ENCODE measurements at regions not wholly inside any gene's neighbourhood (a gene's known extent, or its start where the extent isn't known, plus 50 kb on each side); places are given as distances from the start of the nearest gene placed in this dataset.
A peak's percentile ranks its signal among the peaks of the same experiment; 100 is the strongest.

- no peak for DNase-seq (ENCODE audit: low spot score in 2 of 2)
- Histone ChIP-seq H3K4me1 (no peaks in the 10 kb centered on the region), H3K9me3 (no peaks in the 10 kb centered on the region), H3K36me3 (no peaks in the 10 kb centered on the region), H3K27ac (no peak overlapping the region), H3K27me3 (no peaks in the 10 kb centered on the region), H3K4me3 (no peak overlapping the region)
- intact Hi-C loops (cut with DNase I) = no loop called here
- no peak for TF ChIP-seq CTCF (IDR thresholded peaks at IDR 0.05)
These were observed 256.9 kb downstream of the DMAC1 start for GRCh38 chr9:7542693-7543092.

DNA sequence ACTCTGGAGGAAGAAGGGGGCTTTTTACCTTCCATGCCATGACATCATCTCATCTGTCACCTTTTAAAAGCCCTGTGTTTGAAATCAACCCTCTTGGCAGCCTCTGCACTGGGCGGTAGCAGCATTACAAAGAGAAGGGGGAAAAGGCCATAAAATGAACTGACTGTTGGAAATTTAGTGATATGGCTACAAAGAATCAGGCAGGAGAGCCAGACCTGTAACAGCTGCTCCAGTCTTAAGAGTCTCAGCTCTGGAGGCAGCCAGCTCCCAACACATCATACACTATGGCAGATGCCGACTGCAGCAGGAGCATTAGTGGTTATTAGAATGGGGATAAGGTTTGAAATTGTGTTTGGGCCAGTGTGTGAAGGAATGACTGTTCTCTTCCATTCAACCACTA, 257.5 kb downstream of the DMAC1 start:
- Histone ChIP-seq H3K9me3 (no peaks in the 10 kb centered on the region), H3K27me3 (no peaks in the 10 kb centered on the region), H3K4me3 (no peak overlapping the region), H3K36me3 (no peaks in the 10 kb centered on the region), H3K4me1 (no peaks in the 10 kb centered on the region), H3K27ac (no peak overlapping the region)
- intact Hi-C loops (cut with DNase I) = no loop called here
- no peak for DNase-seq (ENCODE audit: low spot score in 2 of 2)
- TF ChIP-seq CTCF (IDR thresholded peaks at IDR 0.05) = no peak

DNA sequence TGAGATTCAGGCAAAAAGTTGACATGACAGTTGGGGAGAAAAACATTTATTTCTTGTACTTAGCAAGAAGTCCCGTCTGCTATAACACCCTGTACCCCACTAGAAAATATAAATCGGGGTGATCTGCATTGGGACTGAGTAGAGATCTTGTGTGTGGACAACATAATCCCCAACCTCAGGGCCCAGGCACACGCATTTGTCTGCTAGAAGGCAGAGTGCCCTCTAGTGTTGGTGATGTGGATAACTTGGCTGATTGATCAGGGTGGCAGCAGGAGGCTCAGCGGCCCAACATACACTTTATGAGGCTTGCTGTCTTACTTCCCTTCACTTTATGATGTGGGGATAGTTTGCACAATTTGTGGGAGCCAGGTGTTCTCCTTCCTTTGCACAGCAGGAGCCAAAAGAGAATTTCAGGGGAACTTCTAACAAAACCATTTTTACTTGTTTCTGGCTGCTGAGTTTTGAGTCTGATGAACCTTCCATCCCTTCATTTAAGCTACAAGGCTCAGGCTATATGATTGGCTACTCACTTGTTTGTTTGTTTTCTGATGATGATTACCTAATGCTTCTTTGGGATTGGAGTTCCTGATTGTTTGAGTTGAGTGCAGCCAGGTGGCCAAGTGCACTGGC, 263.2 kb downstream of the DMAC1 start:
- Histone ChIP-seq H3K27me3 (no peaks in the 10 kb centered on the region), H3K4me1 (no peaks in the 10 kb centered on the region), H3K36me3 (no peaks in the 10 kb centered on the region), H3K4me3 (no peak overlapping the region), H3K9me3 (no peaks in the 10 kb centered on the region), H3K27ac (no peak overlapping the region)
- TF ChIP-seq CTCF (IDR thresholded peaks at IDR 0.05) = peak in 1 of 3 experiments; percentile 51
- DNase-seq (ENCODE audit: low spot score in 2 of 2) = no peak
- intact Hi-C loops (cut with DNase I) = no loop called here

DNA sequence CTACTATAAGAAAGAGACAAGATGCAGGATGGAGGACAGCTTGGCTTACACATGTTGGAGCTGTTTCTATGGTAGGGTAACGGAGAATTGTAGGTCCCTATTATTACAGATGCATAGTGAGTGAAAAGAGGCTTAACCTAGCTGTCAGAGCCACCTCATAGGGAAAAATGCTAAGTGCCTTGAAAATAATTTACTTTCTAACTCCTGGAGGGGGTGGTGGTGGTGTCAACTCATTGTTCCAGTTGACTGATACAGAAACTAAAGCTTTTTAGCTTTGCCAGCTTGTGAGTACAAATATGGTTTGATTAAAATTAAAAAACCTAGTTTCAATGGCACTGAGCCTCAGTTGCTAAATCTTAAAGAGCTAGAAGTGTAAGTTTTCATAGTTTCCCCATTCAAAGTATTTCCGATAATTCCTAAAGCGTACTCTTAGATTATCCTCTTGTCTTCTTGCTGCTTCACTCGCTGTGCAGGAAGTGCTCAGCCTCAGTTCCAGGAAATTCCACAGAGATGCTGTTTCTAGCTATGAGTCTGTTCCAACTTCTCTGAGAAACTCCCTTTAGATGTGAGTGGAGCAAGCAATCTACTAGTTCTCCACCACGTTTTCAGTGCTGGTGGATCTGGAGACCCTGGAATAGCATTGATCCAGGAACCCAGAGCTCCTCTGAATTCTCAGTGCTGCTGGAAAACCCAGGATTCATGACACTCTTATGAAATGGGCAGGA, 265.2 kb downstream of the DMAC1 start:
- no peak for TF ChIP-seq CTCF (IDR thresholded peaks at IDR 0.05)
- no peak for DNase-seq (ENCODE audit: low spot score in 2 of 2)
- no peaks in the 10 kb centered on the region for H3K36me3 ChIP-seq
- H3K4me1 ChIP-seq = no peaks in the 10 kb centered on the region
- no peak overlapping the region for H3K27ac ChIP-seq
- intact Hi-C loops (cut with DNase I) = no loop called here
- no peaks in the 10 kb centered on the region for H3K27me3 ChIP-seq
- no peak overlapping the region for H3K4me3 ChIP-seq
- no peaks in the 10 kb centered on the region for H3K9me3 ChIP-seq

GRCh38 chr9:7533376-7534090, 266.0 kb downstream of the DMAC1 start:
- H3K27me3 ChIP-seq = no peaks in the 10 kb centered on the region
- no peaks in the 10 kb centered on the region for H3K4me1 ChIP-seq
- no peak overlapping the region for H3K4me3 ChIP-seq
- no peaks in the 10 kb centered on the region for H3K9me3 ChIP-seq
- H3K36me3 ChIP-seq = no peaks in the 10 kb centered on the region
- DNase-seq (ENCODE audit: low spot score in 2 of 2) = no peak
- intact Hi-C loops (cut with DNase I) = no loop called here
- no peak for TF ChIP-seq CTCF (IDR thresholded peaks at IDR 0.05)
- no peak overlapping the region for H3K27ac ChIP-seq
